Sigmoid colon (tissue), 4 donors: ENCODE measurements at regions not wholly inside any gene's neighbourhood (a gene's known extent, or its start where the extent isn't known, plus 50 kb on each side); places are given as distances from the start of the nearest gene placed in this dataset.

Source experiments
- POLR2A ChIP-seq, 2 donors: fragments of 450-650 bp; IDR thresholded peaks; one replicate each; pipeline ENCODE4 v1.6.1; 2016; ENCODE audit warnings: antibody characterized with exemption in 2 of 2, mild to moderate bottlenecking in 2 of 2, moderate library complexity in 2 of 2
- POLR2AphosphoS5 ChIP-seq, 4 donors: sonication (generic); formaldehyde crosslinking; IDR thresholded peaks; one replicate each; pipeline ENCODE4 v1.6.1; 2017; ENCODE audit warnings: antibody characterized with exemption in 4 of 4
- TF ChIP-seq, protein P1 (sequence below), 4 experiments: fragments of 450-650 bp in 3 of 4; fragments of 200-600 bp in 1 of 4; IDR thresholded peaks; one replicate each; pipeline ENCODE4 v1.5.1; 2016 to 2019; ENCODE audit warnings: antibody characterized with exemption in 4 of 4, mild to moderate bottlenecking in 3 of 4, moderate library complexity in 2 of 4

- TF ChIP-seq, protein P1, sequence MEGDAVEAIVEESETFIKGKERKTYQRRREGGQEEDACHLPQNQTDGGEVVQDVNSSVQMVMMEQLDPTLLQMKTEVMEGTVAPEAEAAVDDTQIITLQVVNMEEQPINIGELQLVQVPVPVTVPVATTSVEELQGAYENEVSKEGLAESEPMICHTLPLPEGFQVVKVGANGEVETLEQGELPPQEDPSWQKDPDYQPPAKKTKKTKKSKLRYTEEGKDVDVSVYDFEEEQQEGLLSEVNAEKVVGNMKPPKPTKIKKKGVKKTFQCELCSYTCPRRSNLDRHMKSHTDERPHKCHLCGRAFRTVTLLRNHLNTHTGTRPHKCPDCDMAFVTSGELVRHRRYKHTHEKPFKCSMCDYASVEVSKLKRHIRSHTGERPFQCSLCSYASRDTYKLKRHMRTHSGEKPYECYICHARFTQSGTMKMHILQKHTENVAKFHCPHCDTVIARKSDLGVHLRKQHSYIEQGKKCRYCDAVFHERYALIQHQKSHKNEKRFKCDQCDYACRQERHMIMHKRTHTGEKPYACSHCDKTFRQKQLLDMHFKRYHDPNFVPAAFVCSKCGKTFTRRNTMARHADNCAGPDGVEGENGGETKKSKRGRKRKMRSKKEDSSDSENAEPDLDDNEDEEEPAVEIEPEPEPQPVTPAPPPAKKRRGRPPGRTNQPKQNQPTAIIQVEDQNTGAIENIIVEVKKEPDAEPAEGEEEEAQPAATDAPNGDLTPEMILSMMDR (IDR thresholded peaks at IDR 0.05) = no peak
- no peak for TF ChIP-seq POLR2AphosphoS5 (IDR thresholded peaks at IDR 0.05)
- no peak for TF ChIP-seq POLR2A (IDR thresholded peaks at IDR 0.05)
Observed at GRCh38 chr2:138931284-138932256, 151.4 kb upstream of the NXPH2 start.
